ENCODE measurements at regions not wholly inside any gene's neighbourhood (a gene's known extent, or its start where the extent isn't known, plus 50 kb on each side); places are given as distances from the start of the nearest gene placed in this dataset.

DNA sequence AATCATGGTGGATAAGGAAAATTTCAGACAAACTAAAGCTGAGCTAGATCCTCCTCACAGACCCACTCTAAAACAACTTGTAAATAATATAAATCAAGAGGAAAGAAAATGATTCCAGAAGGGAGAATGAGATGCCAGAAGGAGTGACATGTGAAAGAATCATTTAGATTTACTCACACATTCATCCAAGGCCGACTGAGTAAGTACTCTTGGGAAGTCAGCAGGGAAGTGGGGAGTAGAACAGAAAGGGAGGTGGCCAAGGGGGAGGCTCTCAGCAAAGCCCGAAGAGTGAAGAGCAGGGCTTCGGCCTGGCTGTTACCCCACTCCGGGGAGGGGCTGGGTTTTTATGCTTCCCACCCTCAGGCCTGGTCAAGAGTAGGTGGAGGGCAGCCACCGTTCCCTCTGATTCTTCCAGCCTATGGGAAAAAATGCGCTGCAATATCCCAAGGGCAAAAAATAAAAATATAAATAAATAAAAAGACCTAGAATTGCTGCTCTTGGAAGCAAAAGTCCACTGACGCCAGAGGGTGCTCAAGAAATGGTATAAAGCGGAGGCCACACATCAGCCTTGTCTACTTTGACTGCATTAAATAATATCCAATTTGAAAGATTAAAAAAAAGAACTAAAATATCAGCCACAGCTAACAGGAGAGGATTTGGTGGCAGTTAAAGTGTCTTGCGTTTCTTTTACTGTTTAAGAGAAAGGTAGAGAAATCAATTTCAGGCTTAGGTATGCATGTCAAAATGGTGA lies 110.2 kb upstream of the COL5A1 start:
- peak; percentile 17 for DNase-seq

DNA sequence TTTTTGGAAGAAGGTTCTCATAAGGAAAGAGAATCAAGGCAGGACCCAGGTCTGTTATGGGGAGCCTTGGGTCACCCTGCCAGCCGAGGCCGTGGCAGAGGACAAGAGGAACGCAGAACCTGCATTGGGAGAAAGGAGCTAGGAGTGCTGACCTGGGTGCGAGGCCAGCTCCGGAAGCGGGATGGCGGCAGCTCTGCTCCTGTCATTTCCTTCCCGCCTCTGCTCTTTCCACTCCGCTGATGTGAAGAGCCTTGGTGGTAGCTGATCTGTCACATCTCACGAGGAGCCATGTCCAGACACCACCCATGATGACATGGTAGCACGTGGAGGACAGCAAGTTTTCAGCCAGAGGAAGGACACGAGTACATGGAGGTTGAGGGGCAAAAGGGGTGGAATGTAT lies 109.5 kb upstream of the COL5A1 start:
- DNase-seq = peak; percentile 12

DNA sequence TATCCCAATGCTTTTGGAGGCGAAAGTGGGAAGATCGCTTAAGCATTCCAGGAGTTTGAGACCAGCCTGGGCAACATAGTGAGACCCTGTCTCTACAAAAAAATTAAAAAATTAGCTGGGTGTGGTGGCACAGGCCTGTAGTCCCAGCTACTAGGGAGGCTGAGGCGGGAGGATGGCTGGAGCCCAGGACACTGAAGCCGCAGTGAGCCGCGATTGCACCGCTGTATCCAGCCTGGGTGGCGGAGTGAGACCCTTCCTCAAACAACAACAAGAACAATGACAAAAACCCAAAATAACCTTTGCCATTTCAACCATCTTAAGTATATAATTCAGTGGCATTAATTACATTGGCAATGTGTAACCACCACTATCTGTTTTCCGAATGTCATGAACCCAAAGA lies 108.9 kb upstream of the COL5A1 start:
- peak; percentile 7 for DNase-seq

DNA sequence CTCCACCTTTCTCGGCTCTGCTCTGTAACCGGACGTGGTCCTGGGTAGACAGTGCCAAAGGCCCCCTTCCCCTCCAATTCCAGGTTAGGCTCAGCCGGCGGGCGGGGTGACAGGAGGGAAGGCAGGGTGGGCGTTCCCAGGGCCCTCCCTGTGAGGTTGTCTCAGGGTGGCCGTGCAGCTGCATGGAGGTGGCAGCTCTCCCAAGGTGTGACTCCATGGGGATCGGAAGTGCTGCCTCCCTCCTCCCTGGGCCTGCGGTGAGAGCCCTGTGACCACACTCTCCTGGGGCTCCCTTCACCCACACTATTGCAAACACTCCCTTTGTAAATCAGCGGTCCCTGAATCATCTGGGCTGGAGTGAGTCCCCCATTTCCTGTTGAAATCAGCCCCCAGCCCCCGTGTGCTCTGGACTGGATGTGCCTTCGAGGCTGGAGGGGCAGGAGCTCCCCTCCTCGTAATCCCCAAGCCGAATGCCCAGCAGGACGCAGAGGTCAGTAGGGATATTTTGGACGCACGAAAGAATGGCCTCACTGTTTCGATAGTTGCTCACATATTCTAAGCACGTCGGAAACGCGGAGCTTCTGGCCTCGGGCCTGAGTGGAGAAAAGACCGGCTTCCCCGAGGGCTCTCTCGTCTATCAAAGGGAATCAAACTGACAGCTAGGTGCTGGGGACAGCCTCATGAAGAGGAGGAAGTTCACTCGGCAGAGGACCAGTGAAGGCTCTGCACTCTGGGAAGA lies 107.6 kb upstream of the COL5A1 start:
- peak; percentile 41 for DNase-seq

DNA sequence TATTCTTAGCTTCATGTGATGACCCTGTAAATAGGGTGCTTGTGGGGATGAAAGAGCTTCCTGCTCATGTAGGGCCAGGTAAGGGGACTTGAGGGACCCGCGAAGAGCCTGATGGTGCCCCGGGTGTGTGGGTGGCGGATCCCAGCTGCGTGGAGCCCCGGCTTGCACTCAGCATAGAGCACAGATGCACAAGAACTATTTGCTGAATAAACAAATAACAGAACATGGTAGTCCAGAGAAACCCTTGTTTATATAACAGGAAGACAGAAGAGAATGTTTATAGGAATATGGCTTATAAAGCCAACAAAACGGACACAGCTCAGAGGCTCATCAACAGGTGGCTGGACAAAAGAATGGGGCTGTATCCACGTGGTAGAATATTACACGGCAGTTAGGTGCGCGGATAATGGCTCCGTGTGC lies 106.9 kb upstream of the COL5A1 start:
- peak; percentile 8 for DNase-seq

DNA sequence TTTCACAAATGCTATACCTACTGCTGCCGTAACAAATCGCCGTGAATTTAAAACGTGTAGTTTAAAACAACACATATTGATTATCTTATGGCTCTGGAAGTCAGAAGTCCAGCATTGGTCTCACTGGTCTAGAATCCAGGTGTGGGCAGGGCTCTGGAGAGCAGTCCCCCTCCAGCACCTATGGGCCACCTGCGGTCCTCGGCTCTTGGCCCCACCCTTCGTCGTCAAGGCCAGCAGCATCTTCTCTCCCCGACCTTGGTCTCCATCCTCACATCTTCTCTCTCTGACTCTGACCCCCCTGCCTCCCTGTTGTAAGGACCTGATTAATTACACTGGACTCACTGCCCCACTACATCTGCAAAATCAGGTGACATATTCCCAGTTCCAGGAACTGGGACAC lies 106.4 kb upstream of the COL5A1 start:
- DNase-seq = peak; percentile 8

DNA sequence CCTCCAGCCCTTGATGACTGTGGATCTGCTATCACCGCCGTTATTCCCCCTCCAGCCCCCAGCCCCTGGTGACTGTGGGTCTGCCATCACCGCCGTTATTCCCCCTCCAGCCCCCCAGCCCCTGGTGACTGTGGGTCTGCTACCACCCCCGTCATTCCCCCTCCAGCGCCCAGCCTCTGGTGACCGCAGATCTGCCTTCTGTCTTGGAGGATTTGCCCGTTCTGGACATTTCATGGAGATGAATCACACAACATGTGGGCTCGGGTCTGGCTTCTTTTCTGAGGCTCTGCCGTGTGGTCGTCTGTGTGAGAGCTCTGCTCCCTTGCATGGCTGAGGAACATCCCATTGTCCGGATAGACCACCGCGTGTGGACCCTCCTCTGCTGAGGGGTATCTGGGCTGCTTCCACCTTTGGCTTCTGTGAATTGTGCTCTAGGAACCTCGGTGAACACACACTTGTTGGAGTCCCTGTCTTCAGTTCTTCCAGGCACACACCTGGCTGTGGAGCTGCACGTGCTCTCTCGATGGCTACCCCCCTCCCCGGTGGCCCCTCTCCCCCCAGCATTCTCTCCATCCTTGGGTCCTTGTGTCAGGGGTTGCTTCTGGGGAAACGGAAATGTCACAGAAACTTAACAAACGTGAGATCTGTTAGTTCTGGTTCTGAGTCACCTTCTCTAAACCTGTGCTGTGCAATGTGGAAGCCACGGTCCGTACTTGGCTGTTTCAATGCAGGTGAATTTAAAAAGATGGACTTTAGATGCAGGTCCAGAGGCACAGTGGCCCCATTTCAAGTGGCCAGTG lies 105.3 kb upstream of the COL5A1 start:
- DNase-seq = peak; percentile 49

DNA sequence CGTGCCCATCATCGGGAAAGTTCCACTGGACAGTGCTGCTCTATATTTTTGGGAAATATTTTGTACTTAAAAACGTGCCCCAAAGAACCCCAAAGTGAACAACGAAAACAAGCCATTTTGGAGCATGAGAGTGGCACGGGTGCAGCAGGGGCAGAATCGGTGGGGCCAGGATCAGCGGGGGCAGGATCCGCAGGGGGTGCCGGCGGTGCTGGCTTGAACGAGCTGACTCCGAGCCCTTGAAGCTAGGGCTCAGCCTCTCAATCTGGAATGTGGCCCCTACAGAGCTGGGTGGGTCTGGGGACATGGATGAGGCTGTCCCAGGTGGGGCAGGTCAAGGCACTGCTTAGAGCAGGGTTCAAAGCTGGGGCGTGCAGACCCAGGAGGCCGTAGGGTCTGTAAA lies 104.7 kb upstream of the COL5A1 start:
- peak; percentile 17 for DNase-seq

DNA sequence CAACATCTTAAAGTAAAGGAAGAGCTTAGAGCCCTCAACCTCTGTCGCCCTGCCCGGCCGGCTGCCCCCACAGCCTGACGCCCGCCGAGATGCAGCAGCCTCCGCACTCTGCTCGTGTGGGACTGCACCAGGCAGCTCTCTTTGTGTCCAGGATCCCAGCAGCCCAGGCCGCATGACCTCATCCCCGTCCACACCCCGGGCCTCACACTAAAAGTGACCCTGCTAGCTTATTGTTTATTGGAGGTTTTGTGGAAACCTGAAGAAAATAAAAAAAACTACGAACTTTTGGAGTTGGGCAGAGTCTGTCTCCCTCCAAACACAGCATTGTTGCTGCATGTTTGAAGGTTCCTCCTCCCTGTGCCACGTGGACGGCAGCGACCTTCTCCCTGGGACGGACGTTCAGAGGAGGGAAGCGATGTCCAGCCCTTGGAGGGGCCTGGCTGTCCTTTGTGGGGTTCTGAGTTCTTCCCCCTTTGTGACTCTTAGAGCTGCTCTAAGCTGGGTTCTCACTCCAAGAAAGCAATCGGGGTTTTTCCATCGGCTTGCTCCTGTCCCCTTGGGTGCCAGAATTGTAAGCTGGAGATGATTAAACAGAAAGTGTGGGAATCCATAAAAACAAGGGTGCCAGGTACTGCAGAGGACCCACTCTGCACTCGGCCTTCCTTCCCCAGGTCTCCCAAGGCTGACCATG lies 103.5 kb upstream of the COL5A1 start:
- peak; percentile 74 for DNase-seq

DNA sequence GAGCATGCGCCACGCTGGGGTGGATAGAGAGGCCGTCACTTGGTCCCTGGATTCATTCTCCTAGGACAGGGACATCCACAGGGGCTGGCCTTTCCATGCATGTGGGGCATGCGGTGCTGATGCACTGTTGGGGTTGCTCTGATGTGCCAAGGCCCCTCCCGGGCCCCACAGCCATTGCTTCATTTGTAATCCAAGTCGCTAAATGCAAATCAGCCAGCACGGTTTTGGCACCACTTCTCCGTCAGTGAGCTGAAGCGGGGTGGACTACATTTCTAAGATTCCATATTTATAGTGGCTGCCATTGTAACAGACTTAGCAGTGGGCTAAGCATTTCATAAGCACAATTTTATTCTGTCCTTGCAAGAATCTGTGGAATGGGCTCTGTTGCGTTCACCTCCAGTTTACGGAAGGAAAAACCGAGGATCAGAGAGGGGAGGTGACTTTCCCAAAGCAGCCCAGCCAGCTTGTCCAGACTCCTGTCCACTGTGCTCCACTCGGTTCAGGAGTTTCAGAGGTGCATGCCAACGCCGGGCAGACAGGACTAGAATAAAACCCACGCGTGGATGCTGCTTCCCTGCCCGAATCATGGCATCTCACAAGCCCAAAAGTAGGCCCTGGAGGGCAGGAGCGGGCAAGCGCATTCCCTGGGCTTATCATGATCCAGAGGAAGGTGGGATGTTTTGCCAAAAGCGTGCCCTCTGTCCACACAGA lies 102.6 kb upstream of the COL5A1 start:
- DNase-seq = peak; percentile 82

DNA sequence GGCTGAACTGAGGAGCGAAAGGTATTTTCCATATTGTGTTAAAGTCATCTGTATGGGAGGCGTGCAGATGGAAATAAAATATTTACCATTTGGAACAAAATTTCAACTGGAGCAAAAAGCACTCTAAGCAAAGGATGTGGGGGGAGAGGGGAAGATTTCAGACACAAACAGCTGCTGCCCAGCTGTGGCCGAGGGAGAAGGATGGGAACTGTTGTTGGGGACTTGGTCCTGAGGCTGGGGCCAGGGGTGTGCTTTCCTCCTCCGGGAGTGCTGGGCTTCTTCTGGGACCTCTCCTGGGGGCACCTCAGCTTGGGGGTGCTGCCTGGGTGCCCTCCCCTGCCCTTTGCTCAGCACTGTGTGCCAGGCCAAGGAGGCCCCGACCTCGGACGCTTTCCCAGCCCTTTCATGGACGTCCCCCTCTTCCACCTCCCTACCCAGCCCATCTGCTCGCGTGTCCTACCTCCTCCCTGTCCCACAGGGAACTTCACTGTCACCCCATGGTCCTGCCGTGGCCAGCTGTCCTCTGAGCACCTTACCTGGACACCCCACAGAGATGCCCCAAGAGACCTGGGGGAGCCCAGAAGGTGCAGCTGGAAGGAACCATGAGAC lies 101.9 kb upstream of the COL5A1 start:
- peak; percentile 68 for DNase-seq

DNA sequence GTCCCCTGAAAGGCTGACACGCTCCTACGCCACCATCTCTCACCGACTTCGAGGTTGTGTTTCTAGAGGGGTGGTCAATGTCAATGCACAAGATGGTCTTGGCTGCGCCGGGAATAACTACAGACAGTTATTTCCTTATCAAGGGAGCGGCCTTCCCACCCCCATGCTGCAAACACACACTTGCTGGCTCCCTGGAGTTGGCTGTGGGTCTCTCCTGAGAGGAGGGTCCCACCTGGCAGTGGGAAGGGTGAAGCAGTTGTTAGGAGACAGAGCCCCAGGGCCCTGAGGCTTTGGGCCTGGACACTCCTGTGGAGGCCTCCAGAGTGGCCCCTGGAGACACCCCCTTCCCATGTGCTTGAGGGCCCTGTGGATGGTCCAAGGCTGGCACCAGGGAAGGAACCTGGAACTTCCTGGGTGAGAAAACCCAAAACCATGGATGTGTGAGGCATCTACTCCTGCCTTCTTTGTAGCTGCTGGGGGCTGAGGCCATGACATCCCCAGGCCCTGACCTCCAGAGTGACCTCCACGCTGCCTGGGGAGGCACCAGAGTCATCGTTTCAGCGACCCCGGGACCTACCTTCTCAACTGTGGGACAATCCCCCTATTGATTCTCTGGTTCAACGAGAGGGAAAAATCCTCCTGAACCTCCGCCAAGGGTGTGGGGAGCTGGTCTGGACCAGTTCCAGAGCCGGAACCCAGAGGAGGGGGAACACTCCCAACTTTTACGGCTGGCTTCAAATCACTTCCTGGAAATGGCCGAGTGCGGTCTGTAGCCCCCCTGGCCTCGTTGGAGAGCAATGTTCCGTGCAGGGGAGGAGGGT lies 101.1 kb upstream of the COL5A1 start:
- DNase-seq = peak; percentile 81

DNA sequence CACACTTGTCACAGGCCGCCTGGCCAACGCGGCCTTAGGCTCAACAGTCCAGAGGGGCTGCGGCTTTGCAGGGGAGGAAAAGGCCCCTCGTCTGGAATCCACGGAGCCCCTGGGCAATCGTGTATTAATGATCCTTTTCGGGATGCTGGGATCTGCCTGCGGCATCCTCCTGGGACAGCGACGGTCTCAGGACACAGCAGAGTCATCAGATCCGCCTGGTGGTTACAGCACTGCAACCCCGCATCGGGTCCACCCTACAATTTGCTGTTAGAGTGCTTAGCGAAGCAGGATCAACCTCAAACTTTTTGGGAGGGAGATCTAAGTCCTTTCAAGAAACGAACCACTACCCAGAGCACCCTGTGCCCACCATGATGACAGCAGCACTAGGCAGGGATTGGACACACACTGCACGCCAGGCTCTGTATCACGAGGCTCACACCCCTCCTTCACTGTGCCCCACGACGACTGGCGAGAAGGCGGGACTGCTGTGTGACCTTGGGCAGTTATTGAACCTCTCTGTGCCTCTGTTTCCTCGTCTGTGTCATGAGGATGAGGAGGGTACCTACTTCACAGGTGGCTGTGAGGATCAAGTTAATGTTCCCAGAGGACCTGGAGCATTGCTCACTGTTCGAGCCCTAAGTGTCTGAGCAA lies 100.4 kb upstream of the COL5A1 start:
- no peak for DNase-seq

DNA sequence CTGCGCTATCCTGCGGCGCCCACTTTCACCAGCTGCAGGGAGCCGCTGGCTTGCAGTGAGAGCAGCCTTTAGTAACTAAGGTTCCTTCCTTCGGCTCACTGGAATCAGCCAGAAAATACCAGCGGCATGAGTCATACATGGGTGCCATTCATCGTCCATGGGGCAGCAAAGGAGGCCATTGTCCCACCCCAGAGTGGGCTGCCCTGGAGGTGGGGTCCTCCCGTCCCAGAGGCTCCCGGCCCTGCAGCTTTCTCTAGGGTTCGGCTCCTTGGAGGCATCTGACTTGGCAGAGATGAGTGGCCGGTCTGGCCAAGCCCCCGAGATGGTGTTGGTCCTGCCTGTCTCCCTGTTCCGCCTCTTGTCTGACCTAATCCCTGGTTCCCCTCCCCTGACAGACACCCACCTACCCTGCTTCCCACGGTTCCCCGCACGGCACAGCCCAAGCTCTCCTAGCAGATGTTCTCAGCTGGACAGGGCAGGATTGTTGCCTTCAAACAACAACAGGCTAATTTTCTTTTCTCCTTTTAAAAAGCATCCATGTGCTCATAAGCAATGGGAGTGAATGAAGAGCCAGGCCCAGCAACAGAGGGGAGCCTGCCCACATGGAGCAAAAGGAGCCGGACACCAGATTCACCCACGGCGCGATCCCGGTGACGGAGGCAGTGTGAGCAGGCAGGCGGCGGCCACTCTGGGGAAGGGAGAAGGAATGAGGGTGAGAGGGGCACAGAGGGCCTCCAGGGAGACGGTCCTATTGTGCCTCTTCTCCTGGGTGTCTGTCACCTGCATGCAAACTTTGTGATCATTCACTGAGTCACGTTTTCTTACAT lies 97.0 kb upstream of the COL5A1 start:
- DNase-seq = peak; percentile 69

DNA sequence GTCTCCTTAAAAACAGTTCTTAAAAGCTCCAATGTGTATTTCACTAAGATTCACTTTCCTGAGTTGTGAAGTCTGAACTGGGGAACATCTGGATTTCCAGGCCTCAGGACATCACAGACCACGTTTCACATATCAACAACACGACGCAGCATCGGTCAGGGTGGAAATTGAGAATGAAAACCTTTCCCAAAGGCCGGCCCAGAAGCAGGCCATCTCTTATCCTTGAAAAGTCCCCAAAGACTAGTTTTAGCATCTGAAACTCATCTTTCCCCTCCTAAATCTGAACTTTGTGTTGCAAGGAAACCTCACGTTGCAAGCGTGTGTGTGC lies 96.4 kb upstream of the COL5A1 start:
- DNase-seq = no peak

DNA sequence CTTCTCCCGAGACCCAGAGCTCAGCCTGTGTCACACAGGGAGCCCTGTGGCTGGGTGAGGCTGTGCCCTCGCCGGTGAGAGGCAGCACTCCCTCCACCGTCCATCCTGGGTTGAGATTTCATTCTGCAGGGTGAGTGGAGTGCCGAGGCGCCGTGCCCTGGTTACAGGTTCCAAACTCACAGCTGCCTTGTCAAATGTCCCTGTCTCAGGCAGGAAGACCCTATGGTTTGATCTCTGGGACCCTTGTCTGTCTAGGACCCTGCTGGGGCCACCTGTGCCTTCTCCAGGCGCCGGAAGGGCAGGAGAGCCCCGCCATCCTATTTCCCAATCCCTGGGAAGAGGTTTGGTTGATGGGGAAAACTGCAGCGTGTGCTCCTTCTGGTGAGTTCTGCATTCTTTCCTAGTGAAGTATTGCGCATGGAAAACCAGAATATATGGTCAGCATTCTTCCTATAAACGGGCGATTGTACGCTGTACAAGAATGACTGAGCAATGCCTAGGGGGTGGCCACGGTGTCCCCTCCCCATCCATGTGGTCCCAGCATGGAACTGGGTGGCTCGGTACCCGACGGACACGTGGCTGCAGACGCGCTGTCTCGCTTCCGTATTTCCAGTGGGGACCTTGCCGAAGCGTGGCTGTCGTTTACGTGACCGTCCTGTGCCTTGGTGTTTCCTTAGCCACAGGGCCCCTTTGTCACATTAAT lies 95.9 kb upstream of the COL5A1 start:
- peak; percentile 78 for DNase-seq

DNA sequence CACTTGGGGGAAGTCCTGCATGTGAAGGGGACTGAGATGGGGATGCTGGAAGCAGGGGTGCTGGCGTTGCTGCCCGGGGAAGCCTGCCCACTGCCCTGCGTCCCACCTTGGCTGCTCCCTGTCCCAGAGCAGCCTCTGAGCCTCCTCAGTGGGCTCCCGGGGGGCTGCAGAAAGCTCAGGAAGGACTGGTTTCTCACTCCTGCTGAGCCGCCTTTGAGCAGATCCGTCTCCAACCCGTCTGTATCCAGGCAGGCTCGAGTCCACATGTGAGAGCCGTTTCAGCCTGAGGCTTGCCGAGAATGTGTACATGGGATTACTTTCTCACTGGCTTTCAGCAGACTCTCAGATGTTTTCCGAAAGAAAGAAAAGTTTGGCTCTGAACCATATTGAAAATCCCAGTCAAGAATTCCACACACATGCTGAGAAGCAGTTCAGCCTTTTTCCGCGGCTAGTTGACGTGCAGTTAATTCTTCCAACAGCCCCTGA lies 95.3 kb upstream of the COL5A1 start:
- DNase-seq = peak; percentile 88

DNA sequence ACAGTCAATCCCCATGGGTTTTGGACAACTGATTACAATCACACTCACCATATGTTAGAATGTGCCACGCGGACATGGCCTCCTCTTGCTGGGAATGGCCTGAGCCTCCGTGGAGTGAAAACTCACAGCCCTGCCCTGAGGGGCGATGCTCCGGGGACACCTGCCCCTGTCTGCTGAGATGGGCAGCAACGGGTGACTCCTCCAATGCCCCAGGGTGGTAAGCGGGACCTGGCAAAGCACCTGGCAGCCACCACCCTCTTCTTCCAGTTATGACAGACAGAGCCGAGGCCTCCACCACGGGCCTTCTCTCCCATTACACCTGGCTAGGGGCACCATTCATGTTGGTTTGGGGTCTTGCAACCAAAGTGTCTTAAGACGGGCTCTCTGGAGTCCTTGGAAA lies 94.9 kb upstream of the COL5A1 start:
- no peak for DNase-seq
